ENCODE measurements at regions not wholly inside any gene's neighbourhood (a gene's known extent, or its start where the extent isn't known, plus 50 kb on each side); places are given as distances from the start of the nearest gene placed in this dataset.

DNA sequence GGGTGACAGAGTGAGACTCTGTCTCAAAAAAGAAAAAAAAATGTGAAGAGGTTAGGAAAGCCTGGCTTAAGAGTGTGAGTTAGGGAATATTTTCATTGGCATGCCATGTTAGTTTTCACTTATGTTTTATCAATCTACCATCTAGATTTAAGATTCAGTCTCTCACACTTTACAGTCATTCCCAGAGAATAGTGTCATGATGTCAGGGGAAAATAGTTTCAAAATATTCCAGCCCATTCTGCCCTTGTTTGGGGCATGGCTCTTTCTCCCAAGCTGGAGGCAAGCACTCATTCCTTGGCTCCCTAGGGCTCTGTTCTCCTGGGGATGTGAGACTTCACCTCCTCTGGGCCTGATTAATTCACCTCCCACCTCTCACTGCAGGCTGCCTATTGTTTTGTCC is 331.5 kb downstream of the CXCL12 start:
- no peak for DNase-seq (ENCODE audit: low spot score)

DNA sequence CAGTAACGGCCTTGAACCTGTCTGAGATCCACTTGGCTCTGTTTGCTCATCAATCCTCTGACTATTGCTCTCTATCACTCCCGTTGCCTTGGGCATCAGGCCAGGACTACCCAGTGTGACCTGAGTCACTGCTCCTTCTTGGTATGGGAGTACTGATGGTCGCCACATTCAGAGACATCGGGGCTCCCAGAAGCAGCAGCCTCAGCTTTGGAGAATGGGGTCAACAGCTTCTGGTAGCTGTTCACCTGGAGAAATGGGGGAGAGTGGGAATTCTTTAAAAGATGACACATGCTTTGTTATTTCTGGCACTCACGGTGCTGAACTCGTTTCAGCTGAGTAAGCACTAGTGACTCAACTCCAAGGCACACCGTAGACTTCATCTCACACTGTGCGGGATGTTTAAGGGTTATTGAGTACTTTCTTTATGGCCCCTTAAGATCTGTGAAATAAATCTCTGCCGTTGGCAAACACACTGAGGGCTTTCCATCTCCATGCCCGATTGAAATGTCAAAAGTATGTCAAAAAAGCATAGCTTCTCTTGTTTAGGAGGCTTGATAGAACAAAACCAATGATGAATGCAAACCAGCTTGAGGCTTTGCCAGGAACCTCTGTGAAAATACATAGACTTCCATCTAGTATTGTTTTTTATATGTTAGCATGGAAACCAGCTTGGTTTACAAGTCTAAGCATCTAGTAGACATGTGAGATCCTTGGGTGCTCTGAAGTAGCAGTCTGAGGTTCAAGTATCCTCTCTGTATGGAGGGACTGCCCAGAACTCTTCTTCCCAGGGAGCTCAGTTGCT is 333.1 kb downstream of the CXCL12 start:
- DNase-seq (ENCODE audit: low spot score), result no peak

GRCh38 chr10:44051091-44051490 is 333.8 kb downstream of the CXCL12 start:
- no peak for DNase-seq (ENCODE audit: low spot score)

GRCh38 chr10:44049301-44050015 is 335.4 kb downstream of the CXCL12 start:
- DNase-seq (ENCODE audit: low spot score), result no peak

DNA sequence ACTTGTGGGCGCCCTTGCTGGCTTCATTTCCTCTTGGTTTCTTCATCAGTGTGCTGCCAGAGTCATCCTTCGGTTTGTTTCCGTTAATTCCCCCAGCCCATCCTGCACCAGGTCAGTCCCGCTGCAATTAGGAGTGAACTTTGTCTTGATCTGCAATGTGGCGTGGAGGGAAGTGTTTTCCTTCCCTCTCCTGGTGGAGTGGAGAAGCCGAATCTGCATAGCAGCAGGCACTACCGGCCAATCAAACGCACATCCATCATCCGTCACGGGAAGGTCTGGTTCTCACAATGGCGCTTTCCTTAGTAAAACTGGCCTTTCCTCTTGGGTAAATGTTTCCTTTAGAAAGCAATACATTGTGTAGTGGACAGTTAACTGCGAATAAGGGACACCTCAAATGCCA is 337.5 kb downstream of the CXCL12 start:
- no peak for DNase-seq (ENCODE audit: low spot score)

- DNase-seq (ENCODE audit: low spot score), result no peak
Observed at GRCh38 chr10:44046605-44047004, 338.3 kb downstream of the CXCL12 start.

DNA sequence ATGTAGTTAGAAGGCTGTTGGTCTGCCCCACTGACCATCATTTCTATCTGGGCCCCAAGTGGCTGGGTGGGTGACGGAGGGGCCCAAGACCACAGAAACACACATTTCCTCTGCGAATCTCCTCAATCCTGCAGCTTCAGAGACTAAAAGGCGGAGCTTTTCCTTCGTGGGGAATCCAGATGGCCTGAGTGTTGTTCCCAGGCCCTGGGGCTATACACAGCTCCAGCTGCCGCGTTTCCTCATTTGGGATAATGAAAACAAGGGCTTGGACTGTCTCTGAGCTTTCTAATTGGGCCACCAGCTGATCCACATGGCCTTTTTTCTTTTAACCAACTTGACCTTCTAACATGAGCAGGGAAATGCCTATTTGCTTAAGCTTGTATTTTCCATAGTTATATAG is 339.9 kb downstream of the CXCL12 start:
- no peak for DNase-seq (ENCODE audit: low spot score)

GRCh38 chr10:44044549-44044948 is 340.3 kb downstream of the CXCL12 start:
- no peak for DNase-seq (ENCODE audit: low spot score)

DNA sequence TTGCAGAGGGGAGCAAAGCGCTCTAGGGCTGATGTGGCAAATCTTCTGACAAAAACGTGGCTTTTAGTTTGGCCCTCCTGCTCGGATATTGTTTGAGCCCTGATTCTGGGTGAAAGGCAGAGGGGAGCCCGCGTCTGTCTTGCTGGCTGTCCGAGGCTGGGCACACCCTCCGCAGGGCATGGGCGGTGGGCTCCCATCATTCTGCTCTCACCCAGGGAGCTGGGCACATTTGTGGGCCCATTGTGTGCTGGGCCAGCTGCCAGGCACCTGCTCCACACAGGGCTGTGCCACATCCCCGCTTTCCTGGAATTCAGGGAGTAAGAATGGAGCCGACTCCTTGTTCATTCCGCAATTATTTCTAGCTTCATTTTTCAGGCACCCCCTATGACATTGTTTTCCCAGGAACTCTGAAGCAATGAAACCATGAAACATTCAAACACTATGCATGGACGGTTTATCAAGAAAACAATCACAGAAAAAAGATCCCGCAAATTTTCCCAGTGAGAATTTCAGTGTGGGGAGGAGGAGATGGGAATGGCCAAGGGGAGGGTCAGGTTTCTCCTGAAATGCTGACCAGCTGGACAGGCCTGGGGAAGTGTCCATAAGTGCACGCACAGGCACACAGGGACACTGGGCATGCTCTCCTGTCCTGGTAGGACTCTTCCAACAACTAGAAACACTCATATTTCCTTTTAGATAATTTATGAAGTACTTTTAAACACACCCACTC is 341.1 kb downstream of the CXCL12 start:
- DNase-seq (ENCODE audit: low spot score), result no peak

- DNase-seq (ENCODE audit: low spot score), result no peak
Observed at GRCh38 chr10:44042926-44043602, 341.8 kb downstream of the CXCL12 start.

GRCh38 chr10:44042075-44042770 is 342.7 kb downstream of the CXCL12 start:
- no peak for DNase-seq (ENCODE audit: low spot score)

DNA sequence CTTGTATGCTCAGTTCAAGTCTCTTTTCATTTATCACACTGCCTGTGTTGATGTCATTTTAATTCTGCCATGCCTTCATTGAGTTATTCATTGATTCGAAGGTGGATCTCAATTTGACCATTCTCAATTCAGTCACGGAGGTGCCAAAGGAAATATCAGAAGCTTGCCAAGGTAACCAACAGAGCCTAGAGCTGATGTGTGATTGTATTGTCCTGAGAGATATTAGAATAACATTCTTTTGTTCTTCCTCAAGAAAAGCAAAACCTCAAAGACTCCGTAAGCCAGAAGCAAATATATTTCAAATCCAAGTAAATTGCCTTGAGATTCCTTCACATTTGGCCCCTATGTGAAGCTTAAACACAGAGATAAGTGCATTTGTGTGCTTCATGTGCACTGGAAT is 345.3 kb downstream of the CXCL12 start:
- no peak for DNase-seq (ENCODE audit: low spot score)

DNA sequence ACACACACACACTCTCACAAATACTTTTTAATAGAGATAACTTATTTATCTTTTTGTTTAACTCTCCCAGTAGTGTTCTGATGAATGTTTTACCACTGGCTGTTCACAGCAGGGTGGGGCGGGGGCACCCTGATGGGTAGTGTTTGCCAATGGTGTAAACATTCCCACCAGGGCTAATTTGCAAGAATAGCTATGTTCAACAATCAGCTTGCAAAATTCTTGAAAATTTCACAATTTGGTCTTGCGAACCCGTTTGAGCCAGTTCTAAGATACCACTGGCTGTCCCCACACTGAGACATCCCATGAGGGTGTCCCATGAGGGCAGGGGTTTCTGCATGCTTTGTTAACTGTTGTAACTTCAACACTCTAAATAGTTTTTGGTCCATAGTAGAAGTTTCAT is 348.5 kb downstream of the CXCL12 start:
- DNase-seq (ENCODE audit: low spot score), result no peak

DNA sequence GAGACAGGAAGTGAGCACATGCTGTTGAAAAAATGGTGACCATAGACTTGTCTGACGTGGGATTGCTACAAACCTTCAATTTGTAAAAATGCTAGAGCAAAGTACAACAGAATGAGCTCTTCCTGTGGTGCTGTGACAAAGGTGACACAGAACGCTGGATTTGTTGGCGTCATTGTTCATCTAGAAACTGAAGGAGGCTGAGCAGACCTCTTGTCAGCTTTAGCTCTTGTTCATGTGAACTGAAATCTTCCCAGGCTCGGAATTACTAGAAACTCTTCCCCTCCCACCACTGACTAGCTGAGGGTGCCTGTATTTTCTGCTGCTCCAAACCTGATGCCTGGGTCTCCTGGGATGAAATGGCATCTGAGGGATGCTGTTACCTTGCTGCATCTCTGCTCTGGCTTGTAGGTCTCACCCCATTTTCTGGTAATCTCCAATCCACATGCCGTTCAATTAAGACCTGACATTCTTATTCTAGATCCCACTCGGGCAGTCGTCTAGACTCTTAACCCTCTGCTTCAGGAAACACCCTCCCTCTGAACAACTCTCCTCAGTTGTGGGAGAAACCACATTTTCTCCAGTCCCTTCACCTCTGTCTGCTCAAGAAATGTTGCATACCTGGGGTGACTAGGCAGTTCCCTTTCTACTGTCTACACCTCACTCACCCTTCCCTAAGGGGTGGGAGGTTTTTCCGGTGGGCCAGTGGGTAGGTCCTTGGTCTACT is 349.3 kb downstream of the CXCL12 start:
- DNase-seq (ENCODE audit: low spot score), result no peak

DNA sequence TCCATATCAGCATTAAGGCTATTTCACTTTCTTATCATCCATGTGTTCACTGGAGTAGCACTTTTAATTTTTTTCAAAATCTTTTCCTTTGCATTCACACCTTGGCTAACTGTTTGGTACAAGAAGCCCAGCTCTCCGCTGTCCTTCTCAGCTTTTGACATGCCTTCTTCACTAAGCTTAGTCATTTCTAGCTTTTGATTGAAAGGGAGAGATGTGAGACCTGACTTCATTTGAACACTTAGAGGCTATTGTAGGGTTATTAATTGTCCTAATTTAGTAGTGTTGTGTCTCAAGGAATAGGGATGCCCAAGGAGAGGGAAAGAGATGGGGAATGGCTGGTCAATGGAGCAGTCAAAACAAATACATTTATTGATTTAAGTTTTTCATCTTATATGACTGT is 350.0 kb downstream of the CXCL12 start:
- DNase-seq (ENCODE audit: low spot score), result no peak

DNA sequence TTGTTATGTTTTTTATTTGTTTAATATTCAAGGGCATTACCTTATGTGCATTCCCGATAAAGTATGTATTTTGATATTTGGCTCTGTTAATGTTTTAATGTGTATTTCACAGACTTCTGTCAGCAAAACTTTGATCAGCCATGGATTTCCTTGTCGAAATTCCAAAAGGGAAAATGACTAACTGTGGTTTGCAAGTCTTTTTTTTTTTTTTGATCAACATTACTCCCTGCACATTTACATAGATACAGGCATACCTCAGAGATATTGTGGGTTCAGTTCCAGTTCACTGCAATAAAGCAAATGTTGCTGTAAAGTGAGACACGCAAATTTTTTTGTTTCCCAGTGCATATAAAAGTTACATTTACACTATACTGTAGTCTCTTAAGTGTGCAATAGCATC is 351.9 kb downstream of the CXCL12 start:
- no peak for DNase-seq (ENCODE audit: low spot score)

DNA sequence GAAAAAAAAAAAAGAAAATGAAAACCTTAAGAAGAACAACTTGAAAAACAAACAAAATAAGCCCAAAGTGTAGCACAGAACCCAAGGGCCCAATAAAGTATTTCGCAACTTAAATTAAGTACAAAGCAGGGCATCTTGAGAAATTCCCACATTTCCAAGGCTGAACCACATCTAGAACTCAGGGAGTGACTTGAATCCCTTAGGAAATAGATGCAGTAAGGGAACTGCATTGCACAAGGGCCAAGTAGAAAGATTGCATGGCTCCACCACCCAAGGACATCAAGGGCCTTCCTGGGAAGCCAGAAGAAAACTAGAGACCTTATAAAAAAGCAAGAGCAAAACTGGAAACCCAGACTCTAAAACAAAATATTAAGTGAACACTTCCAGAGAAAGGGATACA is 352.7 kb downstream of the CXCL12 start:
- DNase-seq (ENCODE audit: low spot score), result no peak

GRCh38 chr10:44030738-44031137 is 354.2 kb downstream of the CXCL12 start:
- DNase-seq (ENCODE audit: low spot score), result no peak

DNA sequence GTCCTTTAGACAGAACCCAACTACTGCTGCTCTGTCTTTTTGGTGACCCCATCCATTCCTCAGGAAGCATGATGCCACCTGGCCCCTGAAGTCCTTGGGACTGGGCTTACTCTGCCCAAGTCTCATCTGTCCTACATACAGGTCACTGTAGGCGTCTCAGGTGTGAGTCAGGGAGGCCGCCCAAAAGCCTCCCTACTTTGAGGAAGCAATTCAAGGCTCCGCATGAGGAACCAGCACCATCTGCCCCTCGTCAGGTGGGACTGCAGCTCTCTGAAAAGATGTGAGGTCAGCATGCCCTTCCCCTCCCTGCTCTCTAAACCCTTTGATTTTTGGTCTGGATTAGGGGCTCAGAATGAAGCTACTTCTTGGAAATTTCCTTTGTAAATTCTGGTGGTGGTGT is 354.8 kb downstream of the CXCL12 start:
- no peak for DNase-seq (ENCODE audit: low spot score)

- no peak for DNase-seq (ENCODE audit: low spot score)
Observed at GRCh38 chr10:44028384-44029137, 356.3 kb downstream of the CXCL12 start.
